ENCODE measurements at regions not wholly inside any gene's neighbourhood (a gene's known extent, or its start where the extent isn't known, plus 50 kb on each side); places are given as distances from the start of the nearest gene placed in this dataset.

DNA sequence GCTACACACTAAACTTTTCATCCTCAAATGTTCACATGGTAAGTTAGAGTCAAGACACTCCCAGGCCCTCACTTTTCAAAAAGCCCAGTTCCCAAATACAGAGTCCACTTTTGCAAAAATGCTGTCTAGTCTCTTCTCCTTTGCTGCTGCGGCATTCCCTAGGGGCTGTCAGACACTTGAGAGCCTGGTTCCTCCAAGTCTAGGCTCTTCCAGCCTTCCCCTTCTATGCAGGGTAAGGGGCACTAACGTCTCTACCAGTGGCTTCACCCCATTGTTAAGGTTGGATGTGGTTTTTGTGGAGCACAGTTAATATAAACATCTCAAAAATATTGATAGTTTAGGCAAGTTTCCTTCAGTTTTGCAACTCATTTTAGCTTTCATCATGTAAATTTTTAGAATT lies 181.5 kb downstream of the KIF18A start:
- TF ChIP-seq, protein P1, sequence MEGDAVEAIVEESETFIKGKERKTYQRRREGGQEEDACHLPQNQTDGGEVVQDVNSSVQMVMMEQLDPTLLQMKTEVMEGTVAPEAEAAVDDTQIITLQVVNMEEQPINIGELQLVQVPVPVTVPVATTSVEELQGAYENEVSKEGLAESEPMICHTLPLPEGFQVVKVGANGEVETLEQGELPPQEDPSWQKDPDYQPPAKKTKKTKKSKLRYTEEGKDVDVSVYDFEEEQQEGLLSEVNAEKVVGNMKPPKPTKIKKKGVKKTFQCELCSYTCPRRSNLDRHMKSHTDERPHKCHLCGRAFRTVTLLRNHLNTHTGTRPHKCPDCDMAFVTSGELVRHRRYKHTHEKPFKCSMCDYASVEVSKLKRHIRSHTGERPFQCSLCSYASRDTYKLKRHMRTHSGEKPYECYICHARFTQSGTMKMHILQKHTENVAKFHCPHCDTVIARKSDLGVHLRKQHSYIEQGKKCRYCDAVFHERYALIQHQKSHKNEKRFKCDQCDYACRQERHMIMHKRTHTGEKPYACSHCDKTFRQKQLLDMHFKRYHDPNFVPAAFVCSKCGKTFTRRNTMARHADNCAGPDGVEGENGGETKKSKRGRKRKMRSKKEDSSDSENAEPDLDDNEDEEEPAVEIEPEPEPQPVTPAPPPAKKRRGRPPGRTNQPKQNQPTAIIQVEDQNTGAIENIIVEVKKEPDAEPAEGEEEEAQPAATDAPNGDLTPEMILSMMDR (IDR thresholded peaks at IDR 0.05; ENCODE audit: low read depth, low read length, poor library complexity, severe bottlenecking), result no peak
- TF ChIP-seq EZH2phosphoT487 (IDR thresholded peaks at IDR 0.05; ENCODE audit: borderline replicate concordance, low read length), result no peak

Data from DOHH2 (cell line).